Natural killer cell (primary cell): ENCODE measurements at regions not wholly inside any gene's neighbourhood (a gene's known extent, or its start where the extent isn't known, plus 50 kb on each side); places are given as distances from the start of the nearest gene placed in this dataset.
"Not testable (repeated sequence)": the region's sequence is repeated elsewhere in the genome, so short reads cannot be mapped to it uniquely, and the experiment has no call there.

ENCODE experiments used
- ATAC-seq, 3 donors: fragments of 150-1000 bp in 2 of 3; fragments of 200-7000 bp in 1 of 3; cut with Tn5 transposase; 1 replicate in 1 of 3; 2 replicates in 2 of 3; pipeline ENCODE4 v1.10.0; 2021; ENCODE audit warnings: mild to moderate bottlenecking in 2 of 3, moderate library complexity in 2 of 3
- DNase-seq, 2 donors: peaks; one replicate each; pipeline versions ENCODE4 v3.0.0 to v3.0.0-alpha.2; 2013 to 2021; ENCODE audit warnings: mixed read lengths in 1 of 2
- H3K27ac ChIP-seq: one replicate; pipeline ENCODE4 v1.5.1; 2013; ENCODE audit warnings: mild to moderate bottlenecking, low read length
- H3K27me3 ChIP-seq: one replicate; pipeline ENCODE4 v1.6.1; 2013; ENCODE audit warnings: low read length; ENCODE audit not compliant: control insufficient read depth, insufficient read depth
- H3K36me3 ChIP-seq: one replicate; pipeline ENCODE4 v1.6.1; 2013; ENCODE audit warnings: low read length; ENCODE audit not compliant: control insufficient read depth, insufficient read depth
- H3K4me1 ChIP-seq: one replicate; pipeline ENCODE4 v1.6.1; 2013; ENCODE audit warnings: low read length; ENCODE audit not compliant: control insufficient read depth, insufficient read depth
- H3K4me3 ChIP-seq: one replicate; pipeline ENCODE4 v1.5.1; 2013; ENCODE audit warnings: low read length
- H3K9me3 ChIP-seq: one replicate; pipeline ENCODE4 v1.6.1; 2013; ENCODE audit warnings: low read length; ENCODE audit not compliant: control insufficient read depth, insufficient read depth
- H3K27ac Mint-ChIP-seq, 2 donors: one replicate each; pipeline ENCODE4 v1.8.0; 2022; ENCODE audit warnings: mild to moderate bottlenecking in 2 of 2, mixed read lengths in 2 of 2, moderate library complexity in 1 of 2
- H3K27me3 Mint-ChIP-seq, 2 donors: one replicate each; pipeline ENCODE4 v1.8.0; 2022; ENCODE audit warnings: low read depth in 2 of 2, mixed read lengths in 2 of 2
- H3K36me3 Mint-ChIP-seq: one replicate; pipeline ENCODE4 v1.8.0; 2022; ENCODE audit warnings: mixed read lengths
- H3K4me1 Mint-ChIP-seq, 2 donors: one replicate each; pipeline ENCODE4 v1.8.0; 2022; ENCODE audit warnings: mixed read lengths in 2 of 2
- H3K4me3 Mint-ChIP-seq: one replicate; pipeline ENCODE4 v1.8.0; 2022; ENCODE audit warnings: mild to moderate bottlenecking, moderate library complexity, mixed read lengths
- H3K9me3 Mint-ChIP-seq, 2 donors: one replicate each; pipeline ENCODE4 v1.8.0; 2022; ENCODE audit warnings: mixed read lengths in 2 of 2
- WGBS: methylation state at CpG from one replicate; pipeline ENCODE4 v1.1.7; 2013; ENCODE audit warnings: missing lambda C conversion rate; ENCODE audit not compliant: insufficient coverage; 5-methylcytosine and 5-hydroxymethylcytosine counted together
- intact Hi-C: fragments of 100-400 bp; cut with micrococcal nuclease; formaldehyde crosslinking; loops from one replicate; pipeline ENCODE4 v1.14.2; 2022
- TF ChIP-seq, protein P1 (sequence below): fragments of 200-600 bp; IDR thresholded peaks from one replicate; pipeline ENCODE4 v1.8.0; 2022; ENCODE audit warnings: antibody characterized with exemption

DNA sequence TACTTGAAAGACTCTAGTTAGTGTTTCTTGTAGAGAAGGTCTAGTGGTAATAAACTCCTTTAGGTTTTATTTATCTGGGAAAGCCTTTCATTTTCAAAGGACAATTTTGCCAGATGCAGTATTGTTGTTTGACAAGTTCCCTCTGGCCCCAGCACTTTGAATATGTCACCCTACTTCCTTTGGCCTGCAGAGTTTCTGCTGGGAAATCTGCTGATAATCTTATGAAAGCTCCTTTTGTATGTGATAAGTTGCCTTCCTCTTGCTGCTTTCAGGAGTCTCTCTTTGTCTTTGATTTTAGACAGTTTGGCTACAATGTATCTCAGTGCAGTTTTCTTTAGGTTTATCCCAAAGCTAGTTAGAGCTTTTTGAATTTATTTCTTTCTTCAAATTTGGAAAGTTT, 106.2 kb upstream of the L3MBTL4 start:
- intact Hi-C loops, result loop anchor here (1.0 to 2.0 kb wide), 2 partner anchors 642 to 1448 kb away; no protein-coding TSS in a partner anchor
- no peak for ATAC-seq
- TF ChIP-seq, protein P1, sequence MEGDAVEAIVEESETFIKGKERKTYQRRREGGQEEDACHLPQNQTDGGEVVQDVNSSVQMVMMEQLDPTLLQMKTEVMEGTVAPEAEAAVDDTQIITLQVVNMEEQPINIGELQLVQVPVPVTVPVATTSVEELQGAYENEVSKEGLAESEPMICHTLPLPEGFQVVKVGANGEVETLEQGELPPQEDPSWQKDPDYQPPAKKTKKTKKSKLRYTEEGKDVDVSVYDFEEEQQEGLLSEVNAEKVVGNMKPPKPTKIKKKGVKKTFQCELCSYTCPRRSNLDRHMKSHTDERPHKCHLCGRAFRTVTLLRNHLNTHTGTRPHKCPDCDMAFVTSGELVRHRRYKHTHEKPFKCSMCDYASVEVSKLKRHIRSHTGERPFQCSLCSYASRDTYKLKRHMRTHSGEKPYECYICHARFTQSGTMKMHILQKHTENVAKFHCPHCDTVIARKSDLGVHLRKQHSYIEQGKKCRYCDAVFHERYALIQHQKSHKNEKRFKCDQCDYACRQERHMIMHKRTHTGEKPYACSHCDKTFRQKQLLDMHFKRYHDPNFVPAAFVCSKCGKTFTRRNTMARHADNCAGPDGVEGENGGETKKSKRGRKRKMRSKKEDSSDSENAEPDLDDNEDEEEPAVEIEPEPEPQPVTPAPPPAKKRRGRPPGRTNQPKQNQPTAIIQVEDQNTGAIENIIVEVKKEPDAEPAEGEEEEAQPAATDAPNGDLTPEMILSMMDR, result no peak

DNA sequence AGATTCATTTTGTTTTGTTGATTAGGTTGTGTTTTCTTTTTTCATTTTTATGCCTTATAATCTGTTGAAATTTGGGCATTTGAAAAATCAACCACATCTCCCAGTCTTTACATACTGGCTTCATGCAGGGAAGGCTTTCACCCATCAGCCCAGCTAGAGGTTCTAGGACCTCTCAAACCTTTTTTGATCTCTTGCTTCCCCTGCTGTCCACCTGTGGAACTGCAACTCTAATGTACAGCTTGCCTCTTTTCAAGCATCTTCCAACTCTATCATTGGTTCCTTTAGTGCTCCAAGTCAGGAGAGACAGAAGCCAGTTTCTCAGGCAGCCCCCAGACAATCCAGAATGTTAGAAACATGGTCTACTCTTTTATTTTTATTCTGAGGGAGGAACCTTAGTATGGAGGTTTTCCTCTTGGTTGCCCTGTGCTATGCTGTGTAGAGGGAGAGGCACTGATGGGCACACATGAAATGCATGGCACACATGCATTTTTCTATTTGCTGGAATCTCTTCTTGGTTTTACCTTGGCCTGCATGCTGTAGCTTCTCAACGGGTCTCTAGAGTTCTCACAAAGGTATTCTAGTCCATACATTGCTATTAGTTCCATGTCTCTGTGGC, 107.2 kb upstream of the L3MBTL4 start:
- H3K4me1 ChIP-seq, result no peaks in the 10 kb centered on the region
- H3K36me3 Mint-ChIP-seq, result no peaks in the 10 kb centered on the region
- no peak overlapping the region for H3K27ac ChIP-seq
- H3K27ac Mint-ChIP-seq, result no peak overlapping the region
- intact Hi-C loops, result loop anchor here (1.0 to 2.0 kb wide), 3 partner anchors 643 to 1449 kb away; no protein-coding TSS in a partner anchor
- H3K4me1 Mint-ChIP-seq, result no peaks in the 10 kb centered on the region
- DNase-seq (peak; percentile 4 to 35), ATAC-seq (peak; percentile 37 to 64 (median 44))
- no peak overlapping the region for H3K4me3 ChIP-seq
- 54% methylated on average over 1 of the region's 1 CpG for whole genome bisulfite sequencing
- H3K4me3 Mint-ChIP-seq, result no peak overlapping the region
- TF ChIP-seq, protein P1, result peak; percentile 96
- H3K27me3 Mint-ChIP-seq, result peaks cover 22 to 52% of the 10 kb centered on the region in 2 donors
- no peaks in the 10 kb centered on the region for H3K36me3 ChIP-seq
- H3K27me3 ChIP-seq, result no peaks in the 10 kb centered on the region
- H3K9me3 ChIP-seq, result no peaks in the 10 kb centered on the region
- no peaks in the 10 kb centered on the region for H3K9me3 Mint-ChIP-seq

More for the DNA sequence above, 106.2 kb upstream of the L3MBTL4 start:
- Mint-ChIP-seq H3K36me3 (no peaks in the 10 kb centered on the region), H3K4me1 (no peaks in the 10 kb centered on the region), H3K9me3 (no peaks in the 10 kb centered on the region), H3K27ac (no peak overlapping the region), H3K27me3 (peaks cover 25 to 52% of the 10 kb centered on the region in 2 donors), H3K4me3 (no peak overlapping the region)
- Histone ChIP-seq H3K27me3 (no peaks in the 10 kb centered on the region), H3K4me3 (no peak overlapping the region), H3K36me3 (no peaks in the 10 kb centered on the region), H3K27ac (no peak overlapping the region), H3K4me1 (no peaks in the 10 kb centered on the region), H3K9me3 (no peaks in the 10 kb centered on the region)
- DNase-seq, result no peak

DNA sequence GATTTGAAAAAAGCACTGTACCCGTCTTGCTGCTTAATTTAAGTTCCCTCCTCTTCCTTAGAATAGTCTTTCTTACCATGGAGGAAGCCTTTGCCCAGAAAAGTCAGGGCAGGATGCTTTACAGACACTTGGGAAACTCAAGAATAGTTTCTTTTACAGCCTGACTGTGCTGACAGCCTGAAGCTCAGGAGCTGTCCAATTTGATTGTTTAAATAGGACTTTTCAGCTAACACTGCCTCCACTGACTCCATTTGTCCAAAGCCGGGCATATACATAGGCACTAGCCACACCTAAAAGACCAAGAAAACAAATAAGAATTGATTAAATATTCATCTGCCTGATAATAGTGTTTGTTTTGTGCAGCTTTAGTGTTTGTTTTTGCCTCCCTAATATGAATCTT, 110.9 kb upstream of the L3MBTL4 start:
- H3K27me3 Mint-ChIP-seq, result peaks cover 22 to 30% of the 10 kb centered on the region in 2 donors
- DNase-seq (no peak), ATAC-seq (no peak)
- no peak overlapping the region for H3K4me3 Mint-ChIP-seq
- no peaks in the 10 kb centered on the region for H3K36me3 ChIP-seq
- H3K4me1 ChIP-seq, result no peaks in the 10 kb centered on the region
- H3K9me3 Mint-ChIP-seq, result no peaks in the 10 kb centered on the region
- intact Hi-C loops, result no loop called here
- no peaks in the 10 kb centered on the region for H3K36me3 Mint-ChIP-seq
- no peak overlapping the region for H3K27ac ChIP-seq
- no peak overlapping the region for H3K27ac Mint-ChIP-seq
- TF ChIP-seq, protein P1, result no peak
- 42% methylated on average over 1 of the region's 2 CpGs for WGBS
- no peak overlapping the region for H3K4me3 ChIP-seq
- H3K9me3 ChIP-seq, result no peaks in the 10 kb centered on the region
- H3K27me3 ChIP-seq, result no peaks in the 10 kb centered on the region
- H3K4me1 Mint-ChIP-seq, result no peaks in the 10 kb centered on the region

DNA sequence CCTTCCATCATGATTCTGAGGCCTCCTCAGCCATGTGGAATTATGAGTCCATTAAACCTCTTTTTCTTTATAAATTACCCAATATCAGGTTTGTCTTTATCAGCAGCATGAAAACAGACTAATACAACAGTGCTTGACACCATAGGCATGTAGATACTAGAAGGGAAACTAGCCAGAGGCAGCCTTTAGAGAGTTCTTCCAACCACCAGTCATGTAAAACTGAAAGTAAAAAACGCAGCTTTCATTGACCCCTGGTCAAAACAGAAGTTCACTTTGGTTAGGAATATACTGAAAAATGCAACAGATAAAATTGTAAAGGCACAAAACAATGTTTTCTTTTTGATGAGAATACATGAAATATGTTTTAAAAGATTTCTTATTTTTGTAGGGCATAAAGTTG, 122.8 kb upstream of the L3MBTL4 start:
- intact Hi-C loops, result no loop called here
- Mint-ChIP-seq H3K36me3 (no peaks in the 10 kb centered on the region), H3K27me3 (peaks cover 4 to 18% of the 10 kb centered on the region in 2 donors), H3K27ac (no peak overlapping the region), H3K4me1 (no peaks in the 10 kb centered on the region), H3K9me3 (no peaks in the 10 kb centered on the region), H3K4me3 (no peak overlapping the region)
- Histone ChIP-seq H3K4me3 (no peak overlapping the region), H3K4me1 (no peaks in the 10 kb centered on the region), H3K27me3 (no peaks in the 10 kb centered on the region), H3K9me3 (no peaks in the 10 kb centered on the region), H3K27ac (no peak overlapping the region), H3K36me3 (no peaks in the 10 kb centered on the region)
- no peak for DNase-seq
- no peak for ATAC-seq
- WGBS, result 0% methylated on average over 1 of the region's 1 CpG
- TF ChIP-seq, protein P1, result no peak

DNA sequence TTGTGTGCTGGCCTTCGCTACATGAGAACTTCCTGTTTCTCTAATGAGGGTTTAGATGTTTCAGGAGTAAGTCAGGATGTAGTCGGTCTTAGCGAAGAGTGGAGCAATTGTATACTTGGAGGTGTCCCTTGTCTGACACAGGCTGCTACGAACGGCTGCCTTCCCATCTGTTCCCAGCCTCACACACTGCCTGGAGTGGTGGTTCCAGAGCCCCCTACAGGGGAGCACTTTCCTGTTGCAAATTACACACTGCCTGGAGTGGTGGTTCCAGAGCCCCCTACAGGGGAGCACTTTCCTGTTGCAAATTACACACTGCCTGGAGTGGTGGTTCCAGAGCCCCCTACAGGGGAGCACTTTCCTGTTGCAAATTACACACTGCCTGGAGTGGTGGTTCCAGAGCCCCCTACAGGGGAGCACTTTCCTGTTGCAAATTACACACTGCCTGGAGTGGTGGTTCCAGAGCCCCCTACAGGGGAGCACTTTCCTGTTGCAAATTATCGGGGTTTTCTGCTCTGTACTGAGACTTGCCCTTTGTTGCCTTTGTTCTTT, 126.5 kb upstream of the L3MBTL4 start:
- intact Hi-C loops, H3K4me1 ChIP-seq, H3K9me3 ChIP-seq, H3K27me3 ChIP-seq, H3K9me3 Mint-ChIP-seq, H3K4me3 Mint-ChIP-seq, H3K4me1 Mint-ChIP-seq, H3K27ac ChIP-seq, H3K36me3 ChIP-seq, H3K36me3 Mint-ChIP-seq, H3K4me3 ChIP-seq, H3K27ac Mint-ChIP-seq, ATAC-seq, DNase-seq: not testable (repeated sequence)
- WGBS, result 97% methylated on average over 6 of the region's 6 CpGs
- peaks cover 0 to 17% of the 10 kb centered on the region in 2 donors for H3K27me3 Mint-ChIP-seq
